Renal cortex interstitium (tissue), 11 donors: ENCODE measurements at regions not wholly inside any gene's neighbourhood (a gene's known extent, or its start where the extent isn't known, plus 50 kb on each side); places are given as distances from the start of the nearest gene placed in this dataset.

ENCODE experiments used
- DNase-seq, 11 donors: peaks; one replicate each; pipeline ENCODE4 v3.0.0-alpha.2; 2013; ENCODE audit warnings: low read depth in 9 of 11, low spot score in 4 of 11; ENCODE audit errors: extremely low read depth in 1 of 11

GRCh38 chr7:22572292-22572691 is 72.3 kb upstream of the STEAP1B start:
- no peak for DNase-seq

GRCh38 chr7:22571766-22572165 is 71.8 kb upstream of the STEAP1B start:
- no peak for DNase-seq

- no peak for DNase-seq
These were observed 69.8 kb upstream of the STEAP1B start for GRCh38 chr7:22569586-22570321.

GRCh38 chr7:22566592-22566991 is 66.6 kb upstream of the STEAP1B start:
- DNase-seq, result no peak

GRCh38 chr7:22566176-22566575 is 66.2 kb upstream of the STEAP1B start:
- DNase-seq, result no peak

GRCh38 chr7:22565315-22565811 is 65.4 kb upstream of the STEAP1B start:
- DNase-seq, result no peak

GRCh38 chr7:22564511-22565045 is 64.6 kb upstream of the STEAP1B start:
- DNase-seq, result no peak

- no peak for DNase-seq
These were observed 63.7 kb upstream of the STEAP1B start for GRCh38 chr7:22563621-22564241.

- no peak for DNase-seq
These were observed 63.1 kb upstream of the STEAP1B start for GRCh38 chr7:22563032-22563501.

- no peak for DNase-seq
These were observed 62.1 kb upstream of the STEAP1B start for GRCh38 chr7:22561895-22562593.

- DNase-seq, result peak in 2 of 11 donors; percentile 60 to 73
These were observed 61.4 kb upstream of the STEAP1B start for GRCh38 chr7:22561321-22561811.

- DNase-seq, result peak in 3 of 11 donors; percentile 61 to 78 (median 70)
These were observed 60.0 kb upstream of the STEAP1B start for GRCh38 chr7:22559829-22560489.

- no peak for DNase-seq
These were observed 57.2 kb upstream of the STEAP1B start for GRCh38 chr7:22557167-22557566.

- DNase-seq, result no peak
These were observed 55.5 kb upstream of the STEAP1B start for GRCh38 chr7:22555476-22555875.

- DNase-seq, result no peak
These were observed 54.2 kb upstream of the STEAP1B start for GRCh38 chr7:22554184-22554583.

- DNase-seq, result no peak
These were observed 52.0 kb upstream of the STEAP1B start for GRCh38 chr7:22551768-22552513.

GRCh38 chr7:22550514-22551030 is 50.6 kb upstream of the STEAP1B start:
- DNase-seq, result no peak
